ENCODE measurements at regions not wholly inside any gene's neighbourhood (a gene's known extent, or its start where the extent isn't known, plus 50 kb on each side); places are given as distances from the start of the nearest gene placed in this dataset.

GRCh38 chr18:76179257-76179656, 315.8 kb downstream of the ZNF516 start:
- no peak for DNase-seq

GRCh38 chr18:76177160-76177559, 317.9 kb downstream of the ZNF516 start:
- no peak for DNase-seq

- DNase-seq = no peak
Observed at GRCh38 chr18:76174451-76174850, 320.6 kb downstream of the ZNF516 start.

GRCh38 chr18:76169733-76170132, 325.3 kb downstream of the ZNF516 start:
- DNase-seq = no peak

GRCh38 chr18:76167845-76168621, 327.0 kb downstream of the ZNF516 start:
- DNase-seq = no peak

GRCh38 chr18:76167410-76167809, 327.6 kb downstream of the ZNF516 start:
- no peak for DNase-seq

GRCh38 chr18:76162886-76163285, 332.2 kb downstream of the ZNF516 start:
- no peak for DNase-seq

- no peak for DNase-seq
Observed at GRCh38 chr18:76161983-76162382, 333.1 kb downstream of the ZNF516 start.

GRCh38 chr18:76153691-76154090, 341.4 kb downstream of the ZNF516 start:
- DNase-seq = no peak

- no peak for DNase-seq
Observed at GRCh38 chr18:76149734-76150133, 345.3 kb downstream of the ZNF516 start.

GRCh38 chr18:76149284-76149683, 345.8 kb downstream of the ZNF516 start:
- no peak for DNase-seq

GRCh38 chr18:76145521-76146376, 349.3 kb downstream of the ZNF516 start:
- no peak for DNase-seq

- DNase-seq = no peak
Observed at GRCh38 chr18:76144844-76145243, 350.2 kb downstream of the ZNF516 start.

GRCh38 chr18:76142611-76143010, 352.4 kb downstream of the ZNF516 start:
- no peak for DNase-seq

- no peak for DNase-seq
Observed at GRCh38 chr18:76139844-76140243, 355.2 kb downstream of the ZNF516 start.

GRCh38 chr18:76137216-76137615, 357.8 kb downstream of the ZNF516 start:
- DNase-seq = no peak

- no peak for DNase-seq
Observed at GRCh38 chr18:76136701-76137100, 358.3 kb downstream of the ZNF516 start.

GRCh38 chr18:76134628-76135027, 360.4 kb downstream of the ZNF516 start:
- no peak for DNase-seq

GRCh38 chr18:76133873-76134272, 361.2 kb downstream of the ZNF516 start:
- no peak for DNase-seq

- DNase-seq = no peak
Observed at GRCh38 chr18:76131738-76132137, 363.3 kb downstream of the ZNF516 start.

GRCh38 chr18:76130845-76131244, 364.2 kb downstream of the ZNF516 start:
- no peak for DNase-seq

GRCh38 chr18:76126327-76126726, 368.7 kb downstream of the ZNF516 start:
- DNase-seq = no peak

- no peak for DNase-seq
Observed at GRCh38 chr18:76121011-76121410, 374.0 kb downstream of the ZNF516 start.

GRCh38 chr18:76115580-76115979, 379.5 kb downstream of the ZNF516 start:
- DNase-seq = no peak

Data from kidney glomerular epithelial cell (primary cell).